OCI-LY1 (cell line): ENCODE measurements at regions not wholly inside any gene's neighbourhood (a gene's known extent, or its start where the extent isn't known, plus 50 kb on each side); places are given as distances from the start of the nearest gene placed in this dataset.
"Not testable (repeated sequence)": the region's sequence is repeated elsewhere in the genome, so short reads cannot be mapped to it uniquely, and the experiment has no call there.

Experiments
- H2AFZ ChIP-seq: fragments of 200-600 bp; sonication (generic), shearing (Covaris generic); 2 replicates; pipeline ENCODE4 v1.6.0; 2014; ENCODE audit warnings: antibody characterized with exemption, mild to moderate bottlenecking, low read length
- H3F3A ChIP-seq: fragments of 200-600 bp; sonication (generic), shearing (Covaris generic); 2 replicates; pipeline ENCODE4 v1.6.0; 2014; ENCODE audit warnings: mild to moderate bottlenecking, antibody characterized with exemption, low read length, moderate library complexity; ENCODE audit not compliant: insufficient read depth
- H3K27ac ChIP-seq: fragments of 200-600 bp; sonication (generic); 2 replicates; pipeline ENCODE4 v1.5.1; 2014; ENCODE audit warnings: low read length, mixed run types, mild to moderate bottlenecking, low read depth; ENCODE audit not compliant: poor library complexity, severe bottlenecking
- H3K27me3 ChIP-seq: fragments of 200-600 bp; sonication (generic); 2 replicates; pipeline ENCODE4 v1.6.0; 2014; ENCODE audit warnings: antibody characterized with exemption, mild to moderate bottlenecking, low read length, moderate library complexity; ENCODE audit not compliant: insufficient read depth
- H3K36me3 ChIP-seq: fragments of 200-600 bp; sonication (generic); 2 replicates; pipeline ENCODE4 v1.6.1; 2014; ENCODE audit warnings: mild to moderate bottlenecking, antibody characterized with exemption, low read length, moderate library complexity, mixed read lengths; ENCODE audit not compliant: insufficient read depth
- H3K4me1 ChIP-seq: fragments of 200-600 bp; sonication (generic); 2 replicates; pipeline ENCODE4 v1.5.1; 2014; ENCODE audit warnings: mild to moderate bottlenecking, low read length, moderate library complexity; ENCODE audit not compliant: insufficient read depth, severe bottlenecking
- H3K4me2 ChIP-seq: fragments of 200-600 bp; sonication (generic), shearing (Covaris generic); 2 replicates; pipeline ENCODE4 v1.6.1; 2014; ENCODE audit warnings: low read length
- H3K4me3 ChIP-seq: fragments of 200-600 bp; sonication (generic); 2 replicates; pipeline ENCODE4 v1.5.1; 2014; ENCODE audit warnings: low read length, low read depth, mild to moderate bottlenecking, mixed read lengths; ENCODE audit not compliant: poor library complexity, severe bottlenecking
- H3K79me2 ChIP-seq: fragments of 200-600 bp; shearing (Covaris generic); 2 replicates; pipeline ENCODE4 v1.6.1; 2016; ENCODE audit warnings: mixed run types, low read length, mixed read lengths; ENCODE audit not compliant: insufficient read depth
- H3K9ac ChIP-seq: fragments of 200-600 bp; sonication (generic), shearing (Covaris generic); 2 replicates; pipeline ENCODE4 v1.6.1; 2014; ENCODE audit warnings: mild to moderate bottlenecking, low read length, mixed read lengths
- H3K9me2 ChIP-seq: fragments of 200-600 bp; sonication (generic), shearing (Covaris generic); 2 replicates; pipeline ENCODE4 v1.6.1; 2014; ENCODE audit warnings: low read depth, mild to moderate bottlenecking, low read length, mixed read lengths
- H3K9me3 ChIP-seq: fragments of 200-600 bp; shearing (Covaris generic); 2 replicates; pipeline ENCODE4 v1.6.1; 2014; ENCODE audit warnings: low read length, mixed read lengths
- H4K20me1 ChIP-seq: fragments of 200-600 bp; sonication (generic), shearing (Covaris generic); 2 replicates; pipeline ENCODE4 v1.6.0; 2016; ENCODE audit warnings: mild to moderate bottlenecking, low read length; ENCODE audit not compliant: insufficient read depth
- CTCF ChIP-seq: fragments of 200-600 bp; sonication (generic), shearing (Covaris generic); IDR thresholded peaks from 2 replicates; pipeline ENCODE4 v1.5.1; 2017; ENCODE audit warnings: mild to moderate bottlenecking, antibody characterized with exemption, low read length, moderate library complexity, mixed read lengths
- EZH2 ChIP-seq: fragments of 200-600 bp; sonication (generic), shearing (Covaris generic); IDR thresholded peaks from 2 replicates; pipeline ENCODE4 v1.8.0; 2017; ENCODE audit warnings: borderline replicate concordance, mixed run types, mild to moderate bottlenecking, antibody characterized with exemption, low read length, moderate library complexity, mixed read lengths

GRCh38 chr18:54480616-54481015 is 110.4 kb upstream of the DYNAP start:
- H3K9ac ChIP-seq, result no peak overlapping the region
- H2AFZ ChIP-seq, result no peak overlapping the region
- no peaks in the 10 kb centered on the region for H3K79me2 ChIP-seq
- no peak overlapping the region for H3K27ac ChIP-seq
- H3K4me1 ChIP-seq, result no peaks in the 10 kb centered on the region
- TF ChIP-seq EZH2 (no peak), CTCF (no peak)
- no peak overlapping the region for H3K4me3 ChIP-seq
- no peaks in the 10 kb centered on the region for H3K9me3 ChIP-seq
- H3K9me2 ChIP-seq, result no peaks in the 10 kb centered on the region
- no peaks in the 10 kb centered on the region for H3K36me3 ChIP-seq
- H3F3A ChIP-seq, result no peaks in the 10 kb centered on the region
- H3K4me2 ChIP-seq, result no peak overlapping the region
- no peaks in the 10 kb centered on the region for H3K27me3 ChIP-seq
- no peaks in the 10 kb centered on the region for H4K20me1 ChIP-seq

GRCh38 chr18:54502451-54502850 is 88.6 kb upstream of the DYNAP start:
- not testable (repeated sequence) for H3K27me3 ChIP-seq, H3K36me3 ChIP-seq, H3K27ac ChIP-seq, H2AFZ ChIP-seq, H4K20me1 ChIP-seq, H3K9ac ChIP-seq, H3F3A ChIP-seq, H3K9me2 ChIP-seq, H3K9me3 ChIP-seq, H3K4me2 ChIP-seq, H3K4me3 ChIP-seq, H3K79me2 ChIP-seq, H3K4me1 ChIP-seq

GRCh38 chr18:54503131-54503894 is 87.7 kb upstream of the DYNAP start:
- Histone ChIP-seq H3K79me2 (no peaks in the 10 kb centered on the region), H2AFZ (no peak overlapping the region), H4K20me1 (no peaks in the 10 kb centered on the region), H3K36me3 (no peaks in the 10 kb centered on the region), H3K9me3 (no peaks in the 10 kb centered on the region), H3K4me3 (no peak overlapping the region), H3K4me1 (no peaks in the 10 kb centered on the region), H3K4me2 (no peak overlapping the region), H3K27ac (no peak overlapping the region), H3K27me3 (no peaks in the 10 kb centered on the region), H3F3A (no peaks in the 10 kb centered on the region), H3K9ac (no peak overlapping the region), H3K9me2 (no peaks in the 10 kb centered on the region)
- TF ChIP-seq CTCF, result no peak
- TF ChIP-seq EZH2, result no peak
